ENCODE measurements at regions not wholly inside any gene's neighbourhood (a gene's known extent, or its start where the extent isn't known, plus 50 kb on each side); places are given as distances from the start of the nearest gene placed in this dataset.

DNA sequence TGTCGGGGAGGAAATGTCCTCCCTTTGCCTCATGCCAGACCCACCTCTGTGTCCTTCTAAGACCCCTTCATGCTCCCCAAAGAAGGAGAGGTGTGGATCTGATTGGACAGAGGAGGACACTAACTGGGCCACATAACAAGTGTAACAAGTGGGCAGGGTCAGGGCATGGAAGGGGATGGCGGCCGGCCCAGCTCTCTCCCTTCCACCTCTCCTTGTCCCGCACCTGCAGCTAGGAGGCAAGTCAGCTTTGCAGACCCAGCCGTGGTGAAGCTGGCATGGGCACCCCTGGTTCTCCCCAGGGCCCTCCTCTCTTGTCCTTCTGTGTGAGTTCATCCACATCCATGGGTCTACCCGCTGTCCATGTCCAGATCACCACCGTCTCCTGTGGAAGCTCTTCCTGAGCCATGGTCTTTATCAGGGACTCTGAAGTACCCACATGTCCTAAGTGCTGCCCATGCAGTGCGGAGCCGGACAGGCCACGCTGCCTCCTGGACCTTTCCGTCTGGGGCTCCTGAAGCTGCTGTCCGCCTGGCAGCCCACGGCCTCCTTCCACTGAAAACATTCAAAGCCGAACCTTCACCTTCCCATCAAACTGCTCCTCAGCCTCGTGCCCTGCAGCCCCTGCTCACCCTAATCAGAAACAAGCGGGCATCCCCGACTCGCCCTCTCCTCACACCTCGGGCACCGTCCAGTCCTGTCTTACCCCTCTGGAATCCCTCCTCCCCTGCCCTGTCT, 460.5 kb downstream of the PTPRU start:
- Histone ChIP-seq H3K27me3 (no peaks in the 10 kb centered on the region), H3K4me1 (no peaks in the 10 kb centered on the region), H3K4me3 (no peak overlapping the region), H3K36me3 (no peaks in the 10 kb centered on the region), H3K9me3 (peaks cover 0 to 14% (median 0%) of the 10 kb centered on the region in 4 donors), H3K27ac (no peak overlapping the region)
- TF ChIP-seq EP300 (IDR thresholded peaks at IDR 0.05) (no peak), POLR2A (IDR thresholded peaks at IDR 0.05) (no peak)
- TF ChIP-seq, protein P1, sequence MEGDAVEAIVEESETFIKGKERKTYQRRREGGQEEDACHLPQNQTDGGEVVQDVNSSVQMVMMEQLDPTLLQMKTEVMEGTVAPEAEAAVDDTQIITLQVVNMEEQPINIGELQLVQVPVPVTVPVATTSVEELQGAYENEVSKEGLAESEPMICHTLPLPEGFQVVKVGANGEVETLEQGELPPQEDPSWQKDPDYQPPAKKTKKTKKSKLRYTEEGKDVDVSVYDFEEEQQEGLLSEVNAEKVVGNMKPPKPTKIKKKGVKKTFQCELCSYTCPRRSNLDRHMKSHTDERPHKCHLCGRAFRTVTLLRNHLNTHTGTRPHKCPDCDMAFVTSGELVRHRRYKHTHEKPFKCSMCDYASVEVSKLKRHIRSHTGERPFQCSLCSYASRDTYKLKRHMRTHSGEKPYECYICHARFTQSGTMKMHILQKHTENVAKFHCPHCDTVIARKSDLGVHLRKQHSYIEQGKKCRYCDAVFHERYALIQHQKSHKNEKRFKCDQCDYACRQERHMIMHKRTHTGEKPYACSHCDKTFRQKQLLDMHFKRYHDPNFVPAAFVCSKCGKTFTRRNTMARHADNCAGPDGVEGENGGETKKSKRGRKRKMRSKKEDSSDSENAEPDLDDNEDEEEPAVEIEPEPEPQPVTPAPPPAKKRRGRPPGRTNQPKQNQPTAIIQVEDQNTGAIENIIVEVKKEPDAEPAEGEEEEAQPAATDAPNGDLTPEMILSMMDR (IDR thresholded peaks at IDR 0.05) = no peak
- 80 to 83% methylated on average over 20 of the region's 20 CpGs for WGBS, 2 donors
- DNase-seq (ENCODE audit: low spot score in 2 of 2) = no peak

DNA sequence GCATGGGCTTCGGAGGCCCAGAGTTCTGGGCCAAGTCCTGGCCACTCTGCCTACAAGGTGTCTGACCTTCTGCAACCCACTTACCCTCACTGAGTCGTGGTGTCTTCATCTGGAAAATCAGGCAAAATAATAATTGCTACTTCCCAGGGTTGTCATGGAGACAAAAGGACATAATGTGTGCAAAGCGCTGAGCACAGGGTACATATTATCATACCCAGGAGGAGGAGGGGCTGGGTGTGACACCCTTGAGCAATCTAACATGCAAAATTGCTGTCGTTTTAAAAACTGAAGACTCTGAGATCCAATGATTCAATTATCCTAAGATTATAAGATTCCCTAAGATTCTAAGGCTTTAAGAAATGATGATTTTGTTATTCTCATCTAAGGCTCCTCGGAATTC, 459.5 kb downstream of the PTPRU start:
- no peak for DNase-seq (ENCODE audit: low spot score in 2 of 2)
- Histone ChIP-seq H3K36me3 (no peaks in the 10 kb centered on the region), H3K4me3 (no peak overlapping the region), H3K9me3 (peaks cover 0 to 14% (median 0%) of the 10 kb centered on the region in 4 donors), H3K27ac (no peak overlapping the region), H3K27me3 (no peaks in the 10 kb centered on the region), H3K4me1 (no peaks in the 10 kb centered on the region)
- WGBS, 2 donors = 64 to 75% methylated on average over 5 of the region's 5 CpGs
- TF ChIP-seq EP300 (IDR thresholded peaks at IDR 0.05) = no peak
- TF ChIP-seq POLR2A (IDR thresholded peaks at IDR 0.05) = no peak
- TF ChIP-seq, protein P1 (IDR thresholded peaks at IDR 0.05) = no peak

DNA sequence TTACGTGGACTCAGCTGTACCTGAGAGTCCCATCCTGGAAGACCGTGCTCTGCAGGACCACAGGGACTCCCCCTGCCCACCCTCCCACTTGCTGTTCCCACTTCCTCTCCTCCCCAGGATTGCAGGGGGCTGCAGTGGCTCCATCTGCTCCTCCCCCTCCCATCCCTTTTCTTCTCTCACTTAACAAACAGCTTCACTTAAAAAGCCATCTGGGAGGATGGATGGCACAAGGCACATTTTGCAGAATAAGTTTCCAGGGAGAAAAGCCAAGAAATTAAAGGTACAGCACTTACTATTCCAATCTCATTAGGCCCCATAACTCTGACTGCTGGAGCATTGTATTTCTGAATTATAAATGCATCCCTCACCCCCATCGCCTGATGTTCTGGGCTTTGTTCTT, 458.7 kb downstream of the PTPRU start:
- DNase-seq (ENCODE audit: low spot score in 2 of 2) = no peak
- Histone ChIP-seq H3K4me1 (no peaks in the 10 kb centered on the region), H3K9me3 (peaks cover 0 to 14% (median 0%) of the 10 kb centered on the region in 4 donors), H3K4me3 (no peak overlapping the region), H3K36me3 (no peaks in the 10 kb centered on the region), H3K27me3 (peaks cover 0 to 7% of the 10 kb centered on the region in 2 donors), H3K27ac (no peak overlapping the region)
- TF ChIP-seq, protein P1 (IDR thresholded peaks at IDR 0.05) = no peak
- TF ChIP-seq POLR2A (IDR thresholded peaks at IDR 0.05) = no peak
- no peak for TF ChIP-seq EP300 (IDR thresholded peaks at IDR 0.05)
- WGBS, 2 donors = 61 to 75% methylated on average over 3 of the region's 3 CpGs

DNA sequence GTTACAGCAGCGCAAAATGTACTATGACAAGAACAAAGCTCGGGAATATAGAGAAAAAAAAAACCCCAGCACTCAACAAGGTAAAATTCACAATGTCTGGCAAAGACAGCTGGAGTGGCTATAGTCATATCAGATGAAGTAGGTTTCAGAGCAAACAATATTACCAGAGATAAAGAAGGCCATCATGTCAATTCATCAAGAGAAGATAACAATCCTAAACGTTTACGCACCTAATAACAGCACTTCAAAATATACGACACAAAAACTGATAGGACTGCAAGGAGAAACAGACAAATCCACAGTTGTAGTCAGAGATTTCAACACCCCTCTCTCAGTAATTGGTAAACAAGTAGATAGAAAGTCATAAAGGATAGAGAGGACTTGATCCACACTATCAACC, 455.2 kb downstream of the PTPRU start:
- no peaks in the 10 kb centered on the region for H3K36me3 ChIP-seq
- DNase-seq (ENCODE audit: low spot score in 2 of 2) = no peak
- no peaks in the 10 kb centered on the region for H3K4me1 ChIP-seq
- no peak overlapping the region for H3K4me3 ChIP-seq
- no peak overlapping the region for H3K27ac ChIP-seq
- 85 to 87% methylated on average over 5 of the region's 5 CpGs for WGBS, 2 donors
- H3K27me3 ChIP-seq = peaks cover 0 to 17% of the 10 kb centered on the region in 2 donors
- peaks cover 0 to 14% (median 0%) of the 10 kb centered on the region in 4 donors for H3K9me3 ChIP-seq
- TF ChIP-seq EP300 (IDR thresholded peaks at IDR 0.05) = no peak
- TF ChIP-seq, protein P1 (IDR thresholded peaks at IDR 0.05) = no peak
- TF ChIP-seq POLR2A (IDR thresholded peaks at IDR 0.05) = no peak

DNA sequence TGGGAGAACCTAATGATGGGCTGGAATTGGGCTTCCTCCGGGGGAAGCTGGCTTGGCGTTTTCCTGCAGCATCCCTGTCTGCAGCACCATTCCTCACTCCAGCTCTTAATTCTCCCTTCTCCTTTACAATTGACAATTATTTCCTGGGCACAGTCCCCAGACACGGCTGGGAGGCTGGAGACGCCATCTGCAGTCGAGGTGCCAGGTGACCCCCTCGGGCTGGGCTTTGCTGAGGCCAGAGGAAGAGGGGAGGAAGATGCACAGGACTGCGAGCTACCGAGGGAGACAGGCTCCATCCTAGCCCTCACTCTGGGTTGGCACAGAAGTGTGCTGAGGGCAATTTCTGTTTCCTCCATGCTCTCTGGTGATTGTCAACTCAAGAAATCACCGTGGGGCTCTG, 453.8 kb downstream of the PTPRU start:
- 57 to 61% methylated on average over 9 of the region's 9 CpGs for WGBS, 2 donors
- Histone ChIP-seq H3K27ac (no peak overlapping the region), H3K9me3 (peaks cover 0 to 14% (median 0%) of the 10 kb centered on the region in 4 donors), H3K4me3 (no peak overlapping the region), H3K4me1 (no peaks in the 10 kb centered on the region), H3K27me3 (peaks cover 0 to 17% of the 10 kb centered on the region in 2 donors), H3K36me3 (no peaks in the 10 kb centered on the region)
- no peak for TF ChIP-seq POLR2A (IDR thresholded peaks at IDR 0.05)
- no peak for TF ChIP-seq EP300 (IDR thresholded peaks at IDR 0.05)
- TF ChIP-seq, protein P1 (IDR thresholded peaks at IDR 0.05) = no peak
- no peak for DNase-seq (ENCODE audit: low spot score in 2 of 2)
